ENCODE measurements at regions not wholly inside any gene's neighbourhood (a gene's known extent, or its start where the extent isn't known, plus 50 kb on each side); places are given as distances from the start of the nearest gene placed in this dataset.

- H3K9me3 ChIP-seq (ENCODE audit: control insufficient read depth, low read length), result no peaks in the 10 kb centered on the region
These were observed 187.4 kb downstream of the GOLGA6L6 start for GRCh38 chr15:20353966-20354883.

GRCh38 chr15:20352241-20353200 lies 189.1 kb downstream of the GOLGA6L6 start:
- Histone ChIP-seq H3K4me2 (ENCODE audit: low read length) (no peak overlapping the region), H3K4me1 (no peaks in the 10 kb centered on the region), H3K79me2 (no peaks in the 10 kb centered on the region), H2AFZ (no peak overlapping the region), H3K4me3 (ENCODE audit: low read depth, low read length) (no peak overlapping the region), H3K27ac (no peak overlapping the region), H3K9me3 (ENCODE audit: control insufficient read depth, low read length) (no peaks in the 10 kb centered on the region), H3K27me3 (ENCODE audit: control insufficient read depth, insufficient read depth, low read length) (no peaks in the 10 kb centered on the region), H3K36me3 (ENCODE audit: control insufficient read depth, insufficient read depth, low read length) (no peaks in the 10 kb centered on the region), H3K9ac (no peak overlapping the region)
- TF ChIP-seq CTCF (IDR thresholded peaks at IDR 0.05), result no peak

More at GRCh38 chr15:20353966-20354883, 187.4 kb downstream of the GOLGA6L6 start:
- Histone ChIP-seq H3K4me3 (ENCODE audit: low read depth, low read length) (no peak overlapping the region), H3K4me1 (no peaks in the 10 kb centered on the region), H3K79me2 (no peaks in the 10 kb centered on the region), H2AFZ (no peak overlapping the region), H3K27ac (no peak overlapping the region), H3K27me3 (ENCODE audit: control insufficient read depth, insufficient read depth, low read length) (no peaks in the 10 kb centered on the region), H3K4me2 (ENCODE audit: low read length) (no peak overlapping the region), H3K9ac (no peak overlapping the region), H3K36me3 (ENCODE audit: control insufficient read depth, insufficient read depth, low read length) (no peaks in the 10 kb centered on the region)
- TF ChIP-seq CTCF (IDR thresholded peaks at IDR 0.05), result no peak

GRCh38 chr15:20351448-20351971 lies 190.1 kb downstream of the GOLGA6L6 start:
- TF ChIP-seq CTCF (IDR thresholded peaks at IDR 0.05), result no peak
- Histone ChIP-seq H3K9me3 (ENCODE audit: control insufficient read depth, low read length) (no peaks in the 10 kb centered on the region), H3K4me3 (ENCODE audit: low read depth, low read length) (no peak overlapping the region), H3K27me3 (ENCODE audit: control insufficient read depth, insufficient read depth, low read length) (no peaks in the 10 kb centered on the region), H3K79me2 (no peaks in the 10 kb centered on the region), H3K4me2 (ENCODE audit: low read length) (no peak overlapping the region), H3K27ac (no peak overlapping the region), H3K4me1 (no peaks in the 10 kb centered on the region), H3K36me3 (ENCODE audit: control insufficient read depth, insufficient read depth, low read length) (no peaks in the 10 kb centered on the region), H3K9ac (no peak overlapping the region), H2AFZ (no peak overlapping the region)

DNA sequence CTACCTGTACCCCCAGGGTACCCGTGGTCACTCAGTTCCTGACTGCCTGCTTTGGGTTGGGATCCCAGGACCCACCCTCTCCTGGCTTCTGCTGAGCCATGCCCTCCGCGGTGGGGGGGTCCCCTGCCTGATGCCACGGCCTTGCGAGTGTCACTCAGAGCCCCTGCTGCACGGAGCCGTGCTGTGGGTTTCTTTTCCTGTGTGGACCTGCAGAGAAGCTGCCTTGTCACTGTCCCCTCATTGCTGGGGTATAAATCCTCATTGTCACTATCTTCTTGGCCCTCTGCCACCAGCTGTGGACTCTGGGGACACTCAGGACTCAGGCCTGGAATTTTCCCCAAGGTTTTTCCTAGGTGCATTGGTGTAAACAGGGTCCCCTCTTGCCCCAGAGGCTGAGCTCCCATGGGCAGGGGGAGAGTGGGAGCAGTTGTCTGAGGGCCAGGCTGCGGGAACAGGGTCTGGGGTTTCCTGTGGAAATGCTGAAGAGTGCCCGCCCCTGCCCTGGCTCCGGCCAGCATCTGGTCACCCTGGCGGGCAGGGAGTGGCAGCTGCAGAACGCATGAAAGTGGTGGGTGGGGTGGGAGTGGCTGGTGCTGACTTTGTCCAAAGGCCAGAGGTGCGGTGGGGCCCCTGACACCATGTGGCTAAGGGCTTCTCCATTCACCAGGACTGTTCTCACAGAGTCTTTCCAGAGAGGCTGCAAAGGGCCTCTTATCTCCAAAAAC lies 191.7 kb downstream of the GOLGA6L6 start:
- no peaks in the 10 kb centered on the region for H3K79me2 ChIP-seq
- H3K9me3 ChIP-seq (ENCODE audit: control insufficient read depth, low read length), result no peaks in the 10 kb centered on the region
- TF ChIP-seq CTCF (IDR thresholded peaks at IDR 0.05), result no peak
- no peak overlapping the region for H3K4me2 ChIP-seq (ENCODE audit: low read length)
- H3K27ac ChIP-seq, result no peak overlapping the region
- no peak overlapping the region for H2AFZ ChIP-seq
- no peaks in the 10 kb centered on the region for H3K27me3 ChIP-seq (ENCODE audit: control insufficient read depth, insufficient read depth, low read length)
- no peak overlapping the region for H3K9ac ChIP-seq
- H3K36me3 ChIP-seq (ENCODE audit: control insufficient read depth, insufficient read depth, low read length), result no peaks in the 10 kb centered on the region
- H3K4me3 ChIP-seq (ENCODE audit: low read depth, low read length), result no peak overlapping the region
- no peaks in the 10 kb centered on the region for H3K4me1 ChIP-seq
